HL-60 (cell line): ENCODE measurements at regions not wholly inside any gene's neighbourhood (a gene's known extent, or its start where the extent isn't known, plus 50 kb on each side); places are given as distances from the start of the nearest gene placed in this dataset.

Experiments used
- GABPA ChIP-seq: IDR thresholded peaks from 2 replicates; pipeline ENCODE4 v1.6.1; 2012; ENCODE audit warnings: low read depth
- TF ChIP-seq, protein P1 (sequence below): IDR thresholded peaks from one replicate; pipeline ENCODE4 v1.5.1; 2011; ENCODE audit warnings: low read length, control low read depth, inconsistent platforms; ENCODE audit not compliant: insufficient read depth

GRCh38 chr20:22929661-22930060, 105.5 kb upstream of the SSTR4 start:
- TF ChIP-seq, protein P1, sequence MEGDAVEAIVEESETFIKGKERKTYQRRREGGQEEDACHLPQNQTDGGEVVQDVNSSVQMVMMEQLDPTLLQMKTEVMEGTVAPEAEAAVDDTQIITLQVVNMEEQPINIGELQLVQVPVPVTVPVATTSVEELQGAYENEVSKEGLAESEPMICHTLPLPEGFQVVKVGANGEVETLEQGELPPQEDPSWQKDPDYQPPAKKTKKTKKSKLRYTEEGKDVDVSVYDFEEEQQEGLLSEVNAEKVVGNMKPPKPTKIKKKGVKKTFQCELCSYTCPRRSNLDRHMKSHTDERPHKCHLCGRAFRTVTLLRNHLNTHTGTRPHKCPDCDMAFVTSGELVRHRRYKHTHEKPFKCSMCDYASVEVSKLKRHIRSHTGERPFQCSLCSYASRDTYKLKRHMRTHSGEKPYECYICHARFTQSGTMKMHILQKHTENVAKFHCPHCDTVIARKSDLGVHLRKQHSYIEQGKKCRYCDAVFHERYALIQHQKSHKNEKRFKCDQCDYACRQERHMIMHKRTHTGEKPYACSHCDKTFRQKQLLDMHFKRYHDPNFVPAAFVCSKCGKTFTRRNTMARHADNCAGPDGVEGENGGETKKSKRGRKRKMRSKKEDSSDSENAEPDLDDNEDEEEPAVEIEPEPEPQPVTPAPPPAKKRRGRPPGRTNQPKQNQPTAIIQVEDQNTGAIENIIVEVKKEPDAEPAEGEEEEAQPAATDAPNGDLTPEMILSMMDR = no peak
- TF ChIP-seq GABPA = no peak
